ENCODE measurements at regions not wholly inside any gene's neighbourhood (a gene's known extent, or its start where the extent isn't known, plus 50 kb on each side); places are given as distances from the start of the nearest gene placed in this dataset.

DNA sequence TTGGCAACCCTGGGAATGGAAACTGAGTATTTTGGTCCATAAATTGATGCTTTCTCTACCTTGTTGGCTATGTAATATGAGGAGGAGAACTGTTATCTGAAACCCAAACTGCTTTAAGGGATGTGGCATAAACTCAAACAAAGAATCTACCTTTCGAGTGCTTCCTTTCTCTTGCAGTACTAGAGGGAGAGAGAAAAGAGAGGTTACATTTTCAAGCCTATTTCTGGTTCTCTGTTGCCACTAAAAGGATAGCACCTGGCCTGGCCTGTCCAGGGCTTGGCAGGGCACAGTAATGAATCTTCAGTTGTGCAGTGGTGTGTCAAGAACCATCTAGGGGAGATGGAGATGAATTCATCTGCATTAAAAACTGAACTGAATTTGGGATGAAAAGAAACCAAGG is 308.6 kb downstream of the PTTG2 start:
- Histone ChIP-seq H3K79me2 (ENCODE audit: insufficient read depth, low read length) (no peaks in the 10 kb centered on the region), H3K9ac (ENCODE audit: low read length) (no peak overlapping the region), H4K20me1 (ENCODE audit: insufficient read depth) (no peaks in the 10 kb centered on the region), H3K4me3 (replicated peaks in 1 of 2; ENCODE audit: low read depth in 1 of 2, low read length in 2 of 2) (no peak overlapping the region), H3K36me3 (ENCODE audit: control insufficient read depth in 1 of 2, insufficient read depth in 2 of 2, low read length in 2 of 2) (no peaks in the 10 kb centered on the region), H3K4me2 (ENCODE audit: low read length) (no peak overlapping the region), H3K4me1 (ENCODE audit: control insufficient read depth in 1 of 2, insufficient read depth in 2 of 2, low read length in 2 of 2) (peaks cover 0 to 6% of the 10 kb centered on the region in 2 experiments; a peak in 1 of 4 replicates), H2AFZ (ENCODE audit: low read depth, low read length, poor library complexity, severe bottlenecking) (no peak overlapping the region), H3K9me2 (ENCODE audit: insufficient read depth) (no peaks in the 10 kb centered on the region), H3K27me3 (ENCODE audit: insufficient read depth, low read length) (no peaks in the 10 kb centered on the region), H3K27ac (ENCODE audit: low read depth, low read length) (no peak overlapping the region), H3K9me3 (ENCODE audit: control insufficient read depth in 1 of 2, insufficient read depth in 1 of 2, low read depth in 1 of 2, low read length in 2 of 2) (no peaks in the 10 kb centered on the region)
- TF ChIP-seq, protein P1, sequence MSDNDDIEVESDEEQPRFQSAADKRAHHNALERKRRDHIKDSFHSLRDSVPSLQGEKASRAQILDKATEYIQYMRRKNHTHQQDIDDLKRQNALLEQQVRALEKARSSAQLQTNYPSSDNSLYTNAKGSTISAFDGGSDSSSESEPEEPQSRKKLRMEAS (IDR thresholded peaks at IDR 0.05): no peak
- TF ChIP-seq, protein P2, sequence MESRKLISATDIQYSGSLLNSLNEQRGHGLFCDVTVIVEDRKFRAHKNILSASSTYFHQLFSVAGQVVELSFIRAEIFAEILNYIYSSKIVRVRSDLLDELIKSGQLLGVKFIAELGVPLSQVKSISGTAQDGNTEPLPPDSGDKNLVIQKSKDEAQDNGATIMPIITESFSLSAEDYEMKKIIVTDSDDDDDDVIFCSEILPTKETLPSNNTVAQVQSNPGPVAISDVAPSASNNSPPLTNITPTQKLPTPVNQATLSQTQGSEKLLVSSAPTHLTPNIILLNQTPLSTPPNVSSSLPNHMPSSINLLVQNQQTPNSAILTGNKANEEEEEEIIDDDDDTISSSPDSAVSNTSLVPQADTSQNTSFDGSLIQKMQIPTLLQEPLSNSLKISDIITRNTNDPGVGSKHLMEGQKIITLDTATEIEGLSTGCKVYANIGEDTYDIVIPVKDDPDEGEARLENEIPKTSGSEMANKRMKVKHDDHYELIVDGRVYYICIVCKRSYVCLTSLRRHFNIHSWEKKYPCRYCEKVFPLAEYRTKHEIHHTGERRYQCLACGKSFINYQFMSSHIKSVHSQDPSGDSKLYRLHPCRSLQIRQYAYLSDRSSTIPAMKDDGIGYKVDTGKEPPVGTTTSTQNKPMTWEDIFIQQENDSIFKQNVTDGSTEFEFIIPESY (IDR thresholded peaks at IDR 0.05; ENCODE audit: extremely low read depth, insufficient replicate concordance, low read length): no peak
- TF ChIP-seq ZFX (IDR thresholded peaks at IDR 0.05): no peak
- no peak for TF ChIP-seq TCF7L2 (IDR thresholded peaks at IDR 0.05; ENCODE audit: borderline replicate concordance, extremely low read depth, insufficient read depth, insufficient read length)
- TF ChIP-seq SP1 (IDR thresholded peaks at IDR 0.05; ENCODE audit: low read depth): no peak
- no peak for TF ChIP-seq RAD21 (IDR thresholded peaks at IDR 0.05; ENCODE audit: low read depth)
- TF ChIP-seq POLR2A (IDR thresholded peaks at IDR 0.05; ENCODE audit: borderline replicate concordance, extremely low read depth, insufficient read depth, insufficient read length): no peak
- no peak for TF ChIP-seq EZH2 (IDR thresholded peaks at IDR 0.05)
- no peak for TF ChIP-seq JUND (IDR thresholded peaks at IDR 0.05)
- TF ChIP-seq, protein P3, sequence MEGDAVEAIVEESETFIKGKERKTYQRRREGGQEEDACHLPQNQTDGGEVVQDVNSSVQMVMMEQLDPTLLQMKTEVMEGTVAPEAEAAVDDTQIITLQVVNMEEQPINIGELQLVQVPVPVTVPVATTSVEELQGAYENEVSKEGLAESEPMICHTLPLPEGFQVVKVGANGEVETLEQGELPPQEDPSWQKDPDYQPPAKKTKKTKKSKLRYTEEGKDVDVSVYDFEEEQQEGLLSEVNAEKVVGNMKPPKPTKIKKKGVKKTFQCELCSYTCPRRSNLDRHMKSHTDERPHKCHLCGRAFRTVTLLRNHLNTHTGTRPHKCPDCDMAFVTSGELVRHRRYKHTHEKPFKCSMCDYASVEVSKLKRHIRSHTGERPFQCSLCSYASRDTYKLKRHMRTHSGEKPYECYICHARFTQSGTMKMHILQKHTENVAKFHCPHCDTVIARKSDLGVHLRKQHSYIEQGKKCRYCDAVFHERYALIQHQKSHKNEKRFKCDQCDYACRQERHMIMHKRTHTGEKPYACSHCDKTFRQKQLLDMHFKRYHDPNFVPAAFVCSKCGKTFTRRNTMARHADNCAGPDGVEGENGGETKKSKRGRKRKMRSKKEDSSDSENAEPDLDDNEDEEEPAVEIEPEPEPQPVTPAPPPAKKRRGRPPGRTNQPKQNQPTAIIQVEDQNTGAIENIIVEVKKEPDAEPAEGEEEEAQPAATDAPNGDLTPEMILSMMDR (IDR thresholded peaks at IDR 0.05 in 2 of 3, conservative IDR thresholded peaks at IDR 0.05 in 1 of 3; ENCODE audit: borderline replicate concordance in 1 of 3, insufficient read depth in 1 of 3, low read depth in 2 of 3, low read length in 2 of 3): no peak
- TF ChIP-seq, protein P4, sequence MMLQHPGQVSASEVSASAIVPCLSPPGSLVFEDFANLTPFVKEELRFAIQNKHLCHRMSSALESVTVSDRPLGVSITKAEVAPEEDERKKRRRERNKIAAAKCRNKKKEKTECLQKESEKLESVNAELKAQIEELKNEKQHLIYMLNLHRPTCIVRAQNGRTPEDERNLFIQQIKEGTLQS (IDR thresholded peaks at IDR 0.05): no peak
- TF ChIP-seq, protein P5, sequence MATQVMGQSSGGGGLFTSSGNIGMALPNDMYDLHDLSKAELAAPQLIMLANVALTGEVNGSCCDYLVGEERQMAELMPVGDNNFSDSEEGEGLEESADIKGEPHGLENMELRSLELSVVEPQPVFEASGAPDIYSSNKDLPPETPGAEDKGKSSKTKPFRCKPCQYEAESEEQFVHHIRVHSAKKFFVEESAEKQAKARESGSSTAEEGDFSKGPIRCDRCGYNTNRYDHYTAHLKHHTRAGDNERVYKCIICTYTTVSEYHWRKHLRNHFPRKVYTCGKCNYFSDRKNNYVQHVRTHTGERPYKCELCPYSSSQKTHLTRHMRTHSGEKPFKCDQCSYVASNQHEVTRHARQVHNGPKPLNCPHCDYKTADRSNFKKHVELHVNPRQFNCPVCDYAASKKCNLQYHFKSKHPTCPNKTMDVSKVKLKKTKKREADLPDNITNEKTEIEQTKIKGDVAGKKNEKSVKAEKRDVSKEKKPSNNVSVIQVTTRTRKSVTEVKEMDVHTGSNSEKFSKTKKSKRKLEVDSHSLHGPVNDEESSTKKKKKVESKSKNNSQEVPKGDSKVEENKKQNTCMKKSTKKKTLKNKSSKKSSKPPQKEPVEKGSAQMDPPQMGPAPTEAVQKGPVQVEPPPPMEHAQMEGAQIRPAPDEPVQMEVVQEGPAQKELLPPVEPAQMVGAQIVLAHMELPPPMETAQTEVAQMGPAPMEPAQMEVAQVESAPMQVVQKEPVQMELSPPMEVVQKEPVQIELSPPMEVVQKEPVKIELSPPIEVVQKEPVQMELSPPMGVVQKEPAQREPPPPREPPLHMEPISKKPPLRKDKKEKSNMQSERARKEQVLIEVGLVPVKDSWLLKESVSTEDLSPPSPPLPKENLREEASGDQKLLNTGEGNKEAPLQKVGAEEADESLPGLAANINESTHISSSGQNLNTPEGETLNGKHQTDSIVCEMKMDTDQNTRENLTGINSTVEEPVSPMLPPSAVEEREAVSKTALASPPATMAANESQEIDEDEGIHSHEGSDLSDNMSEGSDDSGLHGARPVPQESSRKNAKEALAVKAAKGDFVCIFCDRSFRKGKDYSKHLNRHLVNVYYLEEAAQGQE (IDR thresholded peaks at IDR 0.05; ENCODE audit: low read depth): no peak
- TF ChIP-seq ELF1 (IDR thresholded peaks at IDR 0.05; ENCODE audit: borderline replicate concordance, low read depth): no peak
- no peak for TF ChIP-seq FOSL1 (IDR thresholded peaks at IDR 0.05; ENCODE audit: low read depth)
- TF ChIP-seq EZH2phosphoT487 (IDR thresholded peaks at IDR 0.05; ENCODE audit: borderline replicate concordance): no peak
- no peak for TF ChIP-seq YY1 (IDR thresholded peaks at IDR 0.05; ENCODE audit: extremely low read depth, insufficient replicate concordance, low read depth, low read length)
- no peak for TF ChIP-seq ZNF274 (IDR thresholded peaks at IDR 0.05; ENCODE audit: low read depth, low read length)
- no peak for TF ChIP-seq CBX3 (IDR thresholded peaks at IDR 0.05; ENCODE audit: low read depth)
- intact Hi-C loops (cut with micrococcal nuclease): no loop called here
- BruUV-seq (replicated peaks): no TSS peak
- ATAC-seq (no peak), DNase-seq (ENCODE audit: low read depth, low spot score) (no peak)
- CTCF ChIA-PET: no interaction called here
- POLR2A ChIA-PET: no interaction called here
- RAD21 ChIA-PET (ENCODE audit: low non-redundant PET in 1 of 2, low total read pairs in 2 of 2, uncharacterized antibody in 2 of 2, unreplicated experiment in 2 of 2): no interaction called here
